Retinal pigment epithelial cell (primary cell): ENCODE measurements at regions not wholly inside any gene's neighbourhood (a gene's known extent, or its start where the extent isn't known, plus 50 kb on each side); places are given as distances from the start of the nearest gene placed in this dataset.

Experiments
- DNase-seq: peaks from one replicate; pipeline ENCODE4 v3.0.0-alpha.2; 2010; ENCODE audit warnings: low read depth
- H3K4me3 ChIP-seq: 2 replicates; pipeline ENCODE4 v1.5.1; 2011; ENCODE audit warnings: mild to moderate bottlenecking, low read length, control low read depth, moderate library complexity
- TF ChIP-seq, protein P1 (sequence below): conservative IDR thresholded peaks from 2 replicates; pipeline ENCODE4 v1.5.1; 2011; ENCODE audit warnings: low read depth, low read length, control low read depth, inconsistent platforms

DNA sequence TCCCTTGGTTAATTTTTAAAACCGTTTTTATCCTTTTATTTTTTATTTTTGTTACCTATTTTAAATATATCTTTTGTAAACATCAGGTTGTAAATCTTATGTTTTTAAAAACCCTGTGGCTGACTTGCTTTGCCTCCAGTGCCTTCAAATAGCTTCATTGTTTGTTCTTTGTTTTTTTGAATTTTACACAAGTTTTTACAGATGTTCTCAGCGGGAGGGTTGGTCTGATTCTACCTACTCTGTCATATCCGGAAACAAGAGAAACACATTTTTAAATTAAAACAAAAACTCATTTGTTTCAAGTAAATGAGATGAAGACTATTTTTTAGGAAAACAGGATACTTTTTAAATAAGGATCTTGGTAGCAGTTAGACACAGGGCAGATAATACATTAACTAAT is 129.0 kb upstream of the THRB start:
- H3K4me3 ChIP-seq, result no peak overlapping the region
- no peak for DNase-seq
- TF ChIP-seq, protein P1, sequence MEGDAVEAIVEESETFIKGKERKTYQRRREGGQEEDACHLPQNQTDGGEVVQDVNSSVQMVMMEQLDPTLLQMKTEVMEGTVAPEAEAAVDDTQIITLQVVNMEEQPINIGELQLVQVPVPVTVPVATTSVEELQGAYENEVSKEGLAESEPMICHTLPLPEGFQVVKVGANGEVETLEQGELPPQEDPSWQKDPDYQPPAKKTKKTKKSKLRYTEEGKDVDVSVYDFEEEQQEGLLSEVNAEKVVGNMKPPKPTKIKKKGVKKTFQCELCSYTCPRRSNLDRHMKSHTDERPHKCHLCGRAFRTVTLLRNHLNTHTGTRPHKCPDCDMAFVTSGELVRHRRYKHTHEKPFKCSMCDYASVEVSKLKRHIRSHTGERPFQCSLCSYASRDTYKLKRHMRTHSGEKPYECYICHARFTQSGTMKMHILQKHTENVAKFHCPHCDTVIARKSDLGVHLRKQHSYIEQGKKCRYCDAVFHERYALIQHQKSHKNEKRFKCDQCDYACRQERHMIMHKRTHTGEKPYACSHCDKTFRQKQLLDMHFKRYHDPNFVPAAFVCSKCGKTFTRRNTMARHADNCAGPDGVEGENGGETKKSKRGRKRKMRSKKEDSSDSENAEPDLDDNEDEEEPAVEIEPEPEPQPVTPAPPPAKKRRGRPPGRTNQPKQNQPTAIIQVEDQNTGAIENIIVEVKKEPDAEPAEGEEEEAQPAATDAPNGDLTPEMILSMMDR, result no peak

DNA sequence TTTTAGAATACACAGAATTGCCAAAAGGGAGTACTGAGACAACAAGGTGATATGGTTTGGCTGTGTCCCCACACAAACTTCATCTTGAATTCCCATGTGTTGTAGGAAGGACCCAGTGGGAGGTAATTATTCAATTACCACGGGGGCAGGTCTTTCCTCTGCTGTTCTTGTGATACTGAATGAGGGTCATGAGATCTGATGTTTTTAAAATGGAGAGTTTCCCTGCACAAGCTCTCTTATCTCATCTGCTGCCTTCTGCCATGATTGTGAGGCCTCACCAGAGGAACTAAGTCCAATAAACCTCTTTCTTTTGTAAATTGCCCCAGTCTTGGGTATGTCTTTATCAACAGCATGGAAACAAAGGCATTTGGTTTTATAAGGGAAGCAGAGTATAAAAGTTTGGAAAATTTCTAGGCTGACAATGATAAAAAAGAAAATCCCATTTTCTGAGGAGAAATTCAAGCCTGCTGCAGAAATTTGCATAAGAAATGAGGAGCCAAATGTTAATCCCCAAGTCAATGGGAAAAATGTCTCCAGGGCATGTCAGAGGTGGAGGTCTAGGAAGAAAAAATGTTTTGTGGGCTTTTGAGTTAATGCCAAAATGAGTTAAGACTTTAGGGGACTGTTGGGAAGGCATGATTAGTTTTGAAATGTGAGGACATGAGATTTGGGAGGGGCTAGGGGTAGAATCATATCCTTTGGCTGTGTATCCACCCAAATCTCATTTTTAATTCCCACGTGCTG is 130.5 kb upstream of the THRB start:
- TF ChIP-seq, protein P1, result no peak
- DNase-seq, result no peak
- H3K4me3 ChIP-seq, result no peak overlapping the region

DNA sequence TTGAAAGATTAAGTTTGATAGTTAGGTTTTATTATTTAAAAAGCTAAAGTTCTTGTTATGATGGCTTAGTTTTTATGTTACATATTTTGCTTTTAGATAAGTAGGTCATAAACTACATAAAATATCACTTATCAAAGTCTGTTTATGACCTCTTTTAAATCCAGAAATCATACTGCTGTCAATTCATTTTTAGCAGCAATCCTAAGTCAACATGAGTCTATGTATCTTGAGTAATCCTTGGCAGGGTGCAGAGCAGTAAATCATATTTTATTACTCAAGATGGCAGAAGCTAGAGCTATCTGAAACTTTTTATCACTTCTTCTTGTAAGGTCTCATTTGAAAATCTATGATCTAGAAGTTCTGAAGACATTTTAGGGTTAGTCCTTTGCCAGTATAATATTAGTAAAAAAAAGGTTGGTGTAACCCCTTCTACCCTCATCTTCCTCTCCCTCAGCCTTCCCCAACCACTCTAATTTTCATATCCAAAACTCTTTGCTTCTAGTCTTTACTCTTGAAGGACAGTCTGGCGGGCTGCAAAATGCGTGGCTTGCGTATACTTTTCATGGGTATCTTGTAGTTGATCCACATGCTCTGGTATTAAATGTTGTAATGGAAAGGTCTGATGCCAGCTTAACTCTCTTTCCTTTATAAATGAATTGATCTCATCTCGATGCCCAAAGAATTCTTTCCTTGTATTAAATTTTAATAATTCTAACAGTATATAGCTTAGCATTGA is 134.0 kb upstream of the THRB start:
- DNase-seq, result no peak
- no peak overlapping the region for H3K4me3 ChIP-seq
- TF ChIP-seq, protein P1, result no peak

DNA sequence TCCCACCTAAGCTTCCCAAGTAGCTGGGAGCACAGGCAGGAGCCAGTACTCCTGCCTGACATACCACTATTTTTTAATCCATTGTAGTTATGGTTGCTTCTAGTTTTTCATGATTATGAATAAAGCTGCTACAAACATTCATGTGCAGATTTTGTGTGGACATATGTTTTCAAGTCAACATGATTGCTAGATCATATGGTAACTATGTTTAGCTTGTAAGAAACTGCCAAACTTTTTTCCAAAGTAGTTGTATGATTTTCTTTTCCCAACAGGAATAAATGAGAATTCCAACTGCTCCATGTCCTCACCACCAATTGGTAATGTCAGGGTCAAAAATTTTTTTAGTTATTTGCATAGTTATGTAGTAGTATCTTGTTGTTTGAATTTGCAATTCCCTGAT is 136.8 kb upstream of the THRB start:
- TF ChIP-seq, protein P1, result no peak
- DNase-seq, result no peak
- no peak overlapping the region for H3K4me3 ChIP-seq

DNA sequence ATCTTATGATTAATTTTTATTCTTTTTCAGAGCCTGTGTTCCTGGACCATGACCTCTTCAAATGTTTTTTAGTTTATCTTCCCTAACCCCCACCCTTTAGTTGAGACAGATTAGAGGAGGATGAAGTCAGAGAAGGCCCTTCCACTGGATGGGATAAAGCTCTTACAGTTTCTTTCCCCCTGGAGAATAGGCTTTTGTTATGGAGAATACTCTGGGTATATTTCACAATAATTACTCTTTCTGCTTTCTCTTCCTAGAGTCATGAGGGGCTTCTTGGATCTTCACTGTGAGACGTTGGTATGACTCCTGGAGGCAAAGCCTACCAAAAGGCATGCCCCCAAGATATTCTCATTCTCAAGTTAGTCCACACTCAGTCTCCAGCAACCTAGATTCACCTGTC is 144.4 kb upstream of the THRB start:
- no peak for DNase-seq
- TF ChIP-seq, protein P1, result no peak
- no peak overlapping the region for H3K4me3 ChIP-seq

DNA sequence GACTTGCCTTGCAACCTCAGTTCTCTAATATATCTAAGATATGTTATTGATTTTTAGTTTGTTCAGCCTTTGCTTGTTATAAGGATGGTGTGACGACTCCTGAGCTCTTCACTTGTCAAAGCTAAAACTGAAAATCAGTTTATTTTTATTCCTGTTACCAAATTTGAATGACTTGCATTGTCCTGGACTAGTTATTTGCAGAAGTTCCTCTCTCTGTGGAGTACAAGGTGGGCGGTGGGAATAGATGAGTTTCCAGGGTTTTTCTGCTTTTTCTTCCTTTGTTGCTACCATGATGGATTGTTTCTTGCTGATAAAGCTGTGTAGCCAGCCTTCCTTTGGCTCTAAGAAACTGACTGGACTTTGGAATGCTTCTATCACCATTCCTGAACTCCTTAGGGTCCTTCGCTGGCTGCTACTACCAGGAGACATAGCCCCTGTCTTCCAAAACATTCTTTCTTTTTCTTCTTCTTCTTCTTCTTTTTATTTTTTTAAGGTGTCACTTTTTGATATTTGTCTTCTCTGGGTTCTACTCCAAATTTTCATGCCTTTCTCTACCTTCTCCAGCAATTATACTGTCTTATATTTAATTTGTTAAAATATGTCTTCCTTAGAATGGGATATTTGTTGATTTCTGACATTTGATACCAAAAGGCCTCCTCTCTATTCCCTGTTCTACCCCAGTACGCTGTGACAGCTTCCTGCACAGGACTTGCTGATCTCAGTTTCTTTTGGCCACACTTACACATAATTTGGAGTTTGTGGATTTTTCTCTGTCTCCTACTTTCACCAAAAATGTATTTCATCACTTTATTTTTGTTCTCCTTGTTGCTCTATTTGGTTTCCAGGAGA is 145.1 kb upstream of the THRB start:
- DNase-seq, result no peak
- H3K4me3 ChIP-seq, result no peak overlapping the region
- TF ChIP-seq, protein P1, result no peak
